Sigmoid colon (tissue), 6 donors: ENCODE measurements at regions not wholly inside any gene's neighbourhood (a gene's known extent, or its start where the extent isn't known, plus 50 kb on each side); places are given as distances from the start of the nearest gene placed in this dataset.

ENCODE experiments used
- DNase-seq: peaks from one replicate; pipeline ENCODE4 v3.0.0-alpha.2; 2019
- H3K27ac ChIP-seq, 4 donors: fragments of 200-600 bp; sonication (generic); one replicate each; pipeline ENCODE4 v1.5.1; 2016 to 2019; ENCODE audit warnings: mild to moderate bottlenecking in 1 of 4
- H3K27me3 ChIP-seq, 3 donors: fragments of 200-600 bp; sonication (generic); one replicate each; pipeline ENCODE4 v1.5.1; 2019; ENCODE audit warnings: mild to moderate bottlenecking in 1 of 3
- H3K36me3 ChIP-seq, 4 donors: fragments of 200-600 bp; sonication (generic); one replicate each; pipeline ENCODE4 v1.5.1; 2016 to 2019
- H3K4me1 ChIP-seq, 4 donors: fragments of 200-600 bp; sonication (generic); one replicate each; pipeline ENCODE4 v1.5.1; 2017 to 2019
- H3K4me3 ChIP-seq, 4 donors: fragments of 200-600 bp; sonication (generic); one replicate each; pipeline ENCODE4 v1.5.1; 2017 to 2019; ENCODE audit warnings: mild to moderate bottlenecking in 2 of 4, moderate library complexity in 1 of 4
- H3K9me3 ChIP-seq, 4 donors: fragments of 200-600 bp in 3 of 4; sonication (generic) in 3 of 4; one replicate each; pipeline versions ENCODE4 v1.5.1 to v1.6.1; 2013 to 2019
- EP300 ChIP-seq, 4 donors: sonication (generic); formaldehyde crosslinking; IDR thresholded peaks; one replicate each; pipeline ENCODE4 v1.6.1; 2017; ENCODE audit warnings: antibody characterized with exemption in 4 of 4
- POLR2A ChIP-seq, 2 donors: fragments of 450-650 bp; IDR thresholded peaks; one replicate each; pipeline ENCODE4 v1.6.1; 2016; ENCODE audit warnings: antibody characterized with exemption in 2 of 2, mild to moderate bottlenecking in 2 of 2, moderate library complexity in 2 of 2
- POLR2AphosphoS5 ChIP-seq, 4 donors: sonication (generic); formaldehyde crosslinking; IDR thresholded peaks; one replicate each; pipeline ENCODE4 v1.6.1; 2017; ENCODE audit warnings: antibody characterized with exemption in 4 of 4
- WGBS, 2 donors: extraction: QIAGEN DNeasy Blood & Tissue Kit; methylation state at CpG; one replicate each; pipeline ENCODE4 v1.1.7; 2013; 5-methylcytosine and 5-hydroxymethylcytosine counted together
- intact Hi-C: fragments of 100-400 bp; cut with DNase I; formaldehyde crosslinking; loops from one replicate; pipeline ENCODE4 v1.15.1; 2023
- TF ChIP-seq, protein P1 (sequence below), 4 experiments: fragments of 450-650 bp in 3 of 4; fragments of 200-600 bp in 1 of 4; IDR thresholded peaks; one replicate each; pipeline ENCODE4 v1.5.1; 2016 to 2019; ENCODE audit warnings: antibody characterized with exemption in 4 of 4, mild to moderate bottlenecking in 3 of 4, moderate library complexity in 2 of 4
- donor health status: healthy with polysubstance abuse.
- donor health status: healthy.

DNA sequence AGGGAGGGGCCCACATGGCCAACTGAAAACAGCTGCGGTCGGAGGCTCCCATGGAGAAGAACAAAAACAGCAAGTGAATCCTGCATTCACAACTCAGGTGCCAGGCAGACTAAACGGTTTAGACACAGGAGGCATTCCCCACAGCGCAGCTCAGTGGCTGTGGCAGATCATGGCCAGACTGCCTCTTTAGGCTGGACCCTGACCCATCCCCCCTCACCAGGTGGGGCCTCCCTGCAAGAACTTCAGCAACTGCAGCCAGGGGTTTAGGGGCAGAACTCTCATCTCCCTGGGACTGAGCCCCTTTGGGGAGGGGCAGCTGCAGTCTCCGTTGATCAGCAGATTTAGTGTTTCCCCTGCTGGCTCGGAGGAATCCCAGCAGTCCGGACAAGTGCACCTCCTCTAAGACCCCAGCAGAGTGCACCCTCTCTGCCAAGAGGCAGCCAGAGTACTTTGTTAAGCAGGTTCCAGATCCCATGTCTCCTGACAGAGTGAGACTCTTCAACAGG, 346.7 kb downstream of the SS18 start:
- intact Hi-C loops, result no loop called here

DNA sequence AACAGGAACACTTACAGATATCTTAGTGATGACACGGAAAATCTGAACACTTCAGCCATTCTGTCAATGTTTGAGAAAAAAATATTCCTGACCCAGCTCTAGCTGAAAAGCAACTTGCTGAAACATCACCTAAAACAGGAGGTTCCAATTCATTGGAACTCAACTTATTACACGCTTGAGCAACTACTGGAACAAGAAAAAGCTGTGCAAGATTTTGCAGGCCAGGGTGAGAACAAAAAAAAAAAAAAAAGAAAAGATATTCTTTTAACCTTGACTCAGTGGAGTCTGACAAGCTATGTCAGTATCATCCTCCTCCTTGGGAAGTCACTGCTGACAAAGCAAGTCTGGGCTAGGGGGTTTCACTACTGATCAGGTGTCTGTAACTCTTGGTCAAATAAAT, 351.0 kb downstream of the SS18 start:
- 88% methylated on average over 2 of the region's 2 CpGs for WGBS, 2 donors
- H3K27me3 ChIP-seq, result no peaks in the 10 kb centered on the region
- H3K4me3 ChIP-seq, result no peak overlapping the region
- TF ChIP-seq POLR2AphosphoS5 (IDR thresholded peaks at IDR 0.05) (no peak), EP300 (IDR thresholded peaks at IDR 0.05) (no peak), POLR2A (IDR thresholded peaks at IDR 0.05) (no peak)
- TF ChIP-seq, protein P1, sequence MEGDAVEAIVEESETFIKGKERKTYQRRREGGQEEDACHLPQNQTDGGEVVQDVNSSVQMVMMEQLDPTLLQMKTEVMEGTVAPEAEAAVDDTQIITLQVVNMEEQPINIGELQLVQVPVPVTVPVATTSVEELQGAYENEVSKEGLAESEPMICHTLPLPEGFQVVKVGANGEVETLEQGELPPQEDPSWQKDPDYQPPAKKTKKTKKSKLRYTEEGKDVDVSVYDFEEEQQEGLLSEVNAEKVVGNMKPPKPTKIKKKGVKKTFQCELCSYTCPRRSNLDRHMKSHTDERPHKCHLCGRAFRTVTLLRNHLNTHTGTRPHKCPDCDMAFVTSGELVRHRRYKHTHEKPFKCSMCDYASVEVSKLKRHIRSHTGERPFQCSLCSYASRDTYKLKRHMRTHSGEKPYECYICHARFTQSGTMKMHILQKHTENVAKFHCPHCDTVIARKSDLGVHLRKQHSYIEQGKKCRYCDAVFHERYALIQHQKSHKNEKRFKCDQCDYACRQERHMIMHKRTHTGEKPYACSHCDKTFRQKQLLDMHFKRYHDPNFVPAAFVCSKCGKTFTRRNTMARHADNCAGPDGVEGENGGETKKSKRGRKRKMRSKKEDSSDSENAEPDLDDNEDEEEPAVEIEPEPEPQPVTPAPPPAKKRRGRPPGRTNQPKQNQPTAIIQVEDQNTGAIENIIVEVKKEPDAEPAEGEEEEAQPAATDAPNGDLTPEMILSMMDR (IDR thresholded peaks at IDR 0.05), result no peak
- intact Hi-C loops, result no loop called here
- H3K36me3 ChIP-seq, result no peaks in the 10 kb centered on the region
- no peaks in the 10 kb centered on the region for H3K4me1 ChIP-seq
- no peak overlapping the region for H3K27ac ChIP-seq
- DNase-seq, result no peak
- H3K9me3 ChIP-seq, result no peaks in the 10 kb centered on the region

More for the DNA sequence above, 346.7 kb downstream of the SS18 start:
- no peaks in the 10 kb centered on the region for H3K27me3 ChIP-seq
- no peak for DNase-seq
- H3K9me3 ChIP-seq, result no peaks in the 10 kb centered on the region
- no peak overlapping the region for H3K4me3 ChIP-seq
- TF ChIP-seq POLR2AphosphoS5 (IDR thresholded peaks at IDR 0.05), result no peak
- TF ChIP-seq EP300 (IDR thresholded peaks at IDR 0.05), result no peak
- no peak for TF ChIP-seq POLR2A (IDR thresholded peaks at IDR 0.05)
- TF ChIP-seq, protein P1 (IDR thresholded peaks at IDR 0.05), result no peak
- no peaks in the 10 kb centered on the region for H3K36me3 ChIP-seq
- H3K4me1 ChIP-seq, result no peaks in the 10 kb centered on the region
- H3K27ac ChIP-seq, result no peak overlapping the region
- WGBS, 2 donors, result 75 to 78% methylated on average over 7 of the region's 7 CpGs

DNA sequence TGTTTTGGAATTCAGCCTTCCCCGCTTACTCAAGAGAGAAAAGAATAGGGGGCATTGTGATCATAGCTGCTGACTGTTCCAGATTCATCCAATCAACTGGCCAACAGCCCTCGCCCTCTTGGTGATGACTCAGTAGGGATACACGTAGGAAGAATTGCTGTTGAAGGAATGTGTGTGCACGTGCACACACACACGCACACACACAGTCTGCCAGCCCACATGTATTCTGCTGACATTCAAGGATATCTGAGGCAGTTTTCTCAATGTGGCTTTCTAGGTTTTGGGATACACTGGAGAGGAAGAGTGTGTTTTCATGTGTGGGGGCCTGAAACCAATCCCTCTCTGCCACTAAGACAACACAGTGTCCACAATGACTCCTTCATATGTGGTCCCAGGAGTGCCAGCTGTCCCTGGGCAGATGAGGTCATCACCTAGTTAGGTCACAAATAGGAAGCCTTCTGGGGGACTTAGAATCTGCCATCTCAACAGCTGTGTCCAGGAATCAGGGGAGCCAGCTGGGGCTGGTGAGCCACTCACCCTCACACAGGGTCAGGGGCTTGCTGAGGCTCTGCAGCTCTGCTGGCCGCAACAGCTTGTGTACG, 352.6 kb downstream of the SS18 start:
- intact Hi-C loops, result no loop called here
- Histone ChIP-seq H3K36me3 (no peaks in the 10 kb centered on the region), H3K27me3 (no peaks in the 10 kb centered on the region), H3K4me1 (no peaks in the 10 kb centered on the region), H3K27ac (no peak overlapping the region), H3K9me3 (no peaks in the 10 kb centered on the region), H3K4me3 (no peak overlapping the region)
- no peak for TF ChIP-seq POLR2AphosphoS5 (IDR thresholded peaks at IDR 0.05)
- no peak for TF ChIP-seq POLR2A (IDR thresholded peaks at IDR 0.05)
- no peak for TF ChIP-seq EP300 (IDR thresholded peaks at IDR 0.05)
- TF ChIP-seq, protein P1 (IDR thresholded peaks at IDR 0.05), result no peak
- WGBS, 2 donors, result 77 to 87% methylated on average over 7 of the region's 7 CpGs
- DNase-seq, result no peak

DNA sequence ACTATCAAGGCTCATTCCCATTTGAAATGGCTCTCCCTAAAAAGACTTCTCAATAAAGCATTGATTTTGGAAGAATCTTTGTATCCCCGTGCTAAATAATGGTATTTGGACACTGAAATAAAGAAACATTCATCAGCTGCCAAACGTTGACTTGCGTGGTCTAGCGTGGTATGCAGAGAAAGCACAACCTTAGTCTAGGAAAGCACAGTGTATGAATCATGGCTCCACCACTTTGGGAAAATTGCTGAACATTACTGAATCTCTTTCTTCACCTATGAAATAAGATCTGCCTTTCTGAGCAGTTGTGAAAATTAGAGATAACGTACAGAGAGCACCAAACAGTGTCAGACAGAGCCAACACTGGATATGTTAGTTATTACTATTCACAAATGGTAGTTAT, 353.9 kb downstream of the SS18 start:
- H3K9me3 ChIP-seq, result no peaks in the 10 kb centered on the region
- no peaks in the 10 kb centered on the region for H3K27me3 ChIP-seq
- H3K4me3 ChIP-seq, result no peak overlapping the region
- intact Hi-C loops, result no loop called here
- no peak for TF ChIP-seq EP300 (IDR thresholded peaks at IDR 0.05)
- TF ChIP-seq POLR2AphosphoS5 (IDR thresholded peaks at IDR 0.05), result no peak
- TF ChIP-seq POLR2A (IDR thresholded peaks at IDR 0.05), result no peak
- TF ChIP-seq, protein P1 (IDR thresholded peaks at IDR 0.05), result no peak
- no peak overlapping the region for H3K27ac ChIP-seq
- H3K36me3 ChIP-seq, result no peaks in the 10 kb centered on the region
- 74 to 83% methylated on average over 5 of the region's 5 CpGs for WGBS, 2 donors
- H3K4me1 ChIP-seq, result no peaks in the 10 kb centered on the region
- DNase-seq, result no peak

DNA sequence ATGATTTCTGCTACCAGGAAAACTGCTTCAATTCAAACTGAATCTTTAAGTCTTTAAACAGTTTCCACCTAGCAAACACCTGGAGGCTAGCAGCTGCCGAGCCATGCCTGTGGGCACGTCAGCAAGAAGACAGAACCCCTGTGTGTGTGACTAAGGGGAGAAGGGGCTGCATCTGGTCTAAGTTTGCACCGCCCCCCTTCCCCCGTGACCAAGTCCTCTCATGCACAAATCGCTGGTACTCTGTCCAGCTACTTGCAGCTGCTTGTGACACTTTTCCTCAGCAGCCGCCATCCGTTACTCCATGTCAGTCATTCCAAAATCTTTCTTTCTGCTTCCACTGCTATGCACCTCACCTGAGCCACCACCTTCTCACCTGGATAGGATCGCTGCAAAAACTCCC, 355.0 kb downstream of the SS18 start:
- H3K4me3 ChIP-seq, result no peak overlapping the region
- H3K9me3 ChIP-seq, result peaks cover 0 to 2% (median 0%) of the 10 kb centered on the region in 4 donors
- no peak overlapping the region for H3K27ac ChIP-seq
- intact Hi-C loops, result no loop called here
- H3K27me3 ChIP-seq, result no peaks in the 10 kb centered on the region
- 82% methylated on average over 8 of the region's 8 CpGs for WGBS, 2 donors
- TF ChIP-seq, protein P1 (IDR thresholded peaks at IDR 0.05), result no peak
- TF ChIP-seq POLR2AphosphoS5 (IDR thresholded peaks at IDR 0.05), result no peak
- no peak for TF ChIP-seq POLR2A (IDR thresholded peaks at IDR 0.05)
- TF ChIP-seq EP300 (IDR thresholded peaks at IDR 0.05), result no peak
- no peaks in the 10 kb centered on the region for H3K4me1 ChIP-seq
- no peaks in the 10 kb centered on the region for H3K36me3 ChIP-seq
- DNase-seq, result no peak
